ENCODE measurements at regions not wholly inside any gene's neighbourhood (a gene's known extent, or its start where the extent isn't known, plus 50 kb on each side); places are given as distances from the start of the nearest gene placed in this dataset.

DNA sequence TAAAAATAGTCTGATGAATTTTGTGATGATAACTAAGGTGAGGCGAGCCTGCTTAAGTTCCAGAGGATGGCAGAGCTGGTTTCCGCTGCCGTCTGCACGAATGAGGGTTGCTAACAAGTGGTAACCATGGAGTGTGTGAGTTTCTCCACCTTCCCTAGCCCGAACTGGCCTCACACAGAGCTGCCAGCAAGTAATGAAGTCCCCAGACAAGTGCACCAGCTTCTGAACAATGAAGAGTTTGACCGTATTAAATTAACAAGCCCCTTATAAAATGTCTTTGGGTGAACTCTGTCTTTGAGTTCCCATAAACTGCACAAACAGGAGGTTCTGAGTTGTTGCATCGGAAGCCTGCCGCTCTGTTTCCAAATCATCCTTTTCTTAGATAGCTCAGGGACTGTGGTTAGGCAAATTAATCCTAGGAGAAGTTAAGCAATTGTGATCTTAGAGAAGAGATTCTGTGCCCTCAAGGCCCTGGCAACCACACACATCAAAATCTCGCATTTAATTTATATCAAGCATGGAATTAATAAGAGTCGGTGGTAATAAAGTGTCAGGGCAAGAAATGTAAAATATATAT is 274.1 kb upstream of the DAAM1 start (continued):
- TF ChIP-seq ETV6 (CRISPR knock-in tag; IDR thresholded peaks at IDR 0.05) (no peak), FOXK1 (CRISPR knock-in tag; IDR thresholded peaks at IDR 0.05) (no peak)

DNA sequence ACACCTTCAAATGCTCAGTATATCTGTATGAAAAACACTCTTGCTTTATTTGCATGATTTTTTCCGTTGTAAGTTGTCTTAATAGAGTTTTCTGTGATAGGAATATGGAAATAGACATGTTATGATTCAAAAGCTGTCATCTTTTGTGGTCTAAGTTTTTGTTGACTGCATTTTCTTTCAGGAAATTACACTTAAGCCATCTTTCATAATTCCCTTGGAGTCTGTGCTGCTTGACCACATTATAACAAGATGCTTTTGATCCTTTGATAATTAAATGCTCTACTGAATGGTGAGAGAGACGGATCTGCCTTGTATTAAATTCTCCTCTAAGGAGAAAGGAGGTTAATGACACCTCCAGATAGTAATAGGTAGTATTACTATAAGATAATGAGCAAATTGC is 272.8 kb upstream of the DAAM1 start:
- H3K27ac Mint-ChIP-seq = no peak overlapping the region
- CTCF ChIA-PET = no interaction called here
- TF ChIP-seq NR3C1 (CRISPR knock-in tag; conservative IDR thresholded peaks at IDR 0.05; ENCODE audit: low read depth) (no peak), SMAD4 (CRISPR knock-in tag; IDR thresholded peaks at IDR 0.05) (no peak)
- peaks cover 4% of the 10 kb centered on the region for H3K4me1 Mint-ChIP-seq
- H3K36me3 Mint-ChIP-seq = no peaks in the 10 kb centered on the region
- no peaks in the 10 kb centered on the region for H3K9me3 Mint-ChIP-seq
- no peak overlapping the region for H3K4me3 Mint-ChIP-seq
- DNase-seq (ENCODE audit: low spot score) (no peak), ATAC-seq (no peak)
- POLR2A ChIA-PET = interaction anchor here (0.7 kb wide), 1 partner anchor 71 kb away, joined by 3 read pairs; no protein-coding TSS in a partner anchor
- H3K27me3 Mint-ChIP-seq (ENCODE audit: low read depth) = no peaks in the 10 kb centered on the region

DNA sequence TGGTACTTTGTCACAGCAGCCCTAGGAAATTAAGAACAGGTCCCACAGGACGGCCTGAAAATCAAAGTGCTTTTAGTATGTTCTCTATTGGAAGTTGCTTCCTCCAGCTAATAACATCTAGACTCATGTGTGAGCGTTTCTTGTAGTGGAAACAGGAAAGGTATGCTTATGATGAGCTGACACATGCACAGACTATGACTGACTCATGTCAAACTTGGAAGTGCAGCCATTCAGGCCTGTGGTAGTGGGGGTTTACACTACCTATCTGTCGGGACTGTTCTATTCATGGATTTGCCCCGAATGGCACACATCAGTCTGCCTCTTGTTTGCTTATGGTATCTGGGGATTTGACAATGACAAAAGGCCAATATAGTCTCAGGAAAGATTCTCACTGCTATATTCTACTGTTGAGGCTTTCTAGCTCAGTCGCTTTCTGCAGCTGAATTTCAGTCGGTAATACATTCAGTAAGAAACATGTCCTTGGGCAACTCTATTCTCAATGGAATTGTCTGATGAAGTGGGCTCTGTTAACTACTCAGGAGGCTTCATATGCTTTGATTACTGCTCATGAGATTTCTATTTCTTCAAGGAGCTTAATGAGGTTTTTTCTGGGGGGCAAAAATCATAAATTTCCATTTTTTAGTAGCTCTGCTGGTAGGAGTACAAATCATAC is 270.3 kb upstream of the DAAM1 start:
- CTCF ChIA-PET = no interaction called here
- no peak for DNase-seq (ENCODE audit: low spot score)
- Mint-ChIP-seq H3K36me3 (no peaks in the 10 kb centered on the region), H3K27me3 (ENCODE audit: low read depth) (no peaks in the 10 kb centered on the region), H3K27ac (no peak overlapping the region), H3K4me3 (no peak overlapping the region), H3K4me1 (peaks cover 13% of the 10 kb centered on the region), H3K9me3 (peaks cover 9% of the 10 kb centered on the region)
- POLR2A ChIA-PET = no interaction called here
- no peak for ATAC-seq
- TF ChIP-seq, protein P1, sequence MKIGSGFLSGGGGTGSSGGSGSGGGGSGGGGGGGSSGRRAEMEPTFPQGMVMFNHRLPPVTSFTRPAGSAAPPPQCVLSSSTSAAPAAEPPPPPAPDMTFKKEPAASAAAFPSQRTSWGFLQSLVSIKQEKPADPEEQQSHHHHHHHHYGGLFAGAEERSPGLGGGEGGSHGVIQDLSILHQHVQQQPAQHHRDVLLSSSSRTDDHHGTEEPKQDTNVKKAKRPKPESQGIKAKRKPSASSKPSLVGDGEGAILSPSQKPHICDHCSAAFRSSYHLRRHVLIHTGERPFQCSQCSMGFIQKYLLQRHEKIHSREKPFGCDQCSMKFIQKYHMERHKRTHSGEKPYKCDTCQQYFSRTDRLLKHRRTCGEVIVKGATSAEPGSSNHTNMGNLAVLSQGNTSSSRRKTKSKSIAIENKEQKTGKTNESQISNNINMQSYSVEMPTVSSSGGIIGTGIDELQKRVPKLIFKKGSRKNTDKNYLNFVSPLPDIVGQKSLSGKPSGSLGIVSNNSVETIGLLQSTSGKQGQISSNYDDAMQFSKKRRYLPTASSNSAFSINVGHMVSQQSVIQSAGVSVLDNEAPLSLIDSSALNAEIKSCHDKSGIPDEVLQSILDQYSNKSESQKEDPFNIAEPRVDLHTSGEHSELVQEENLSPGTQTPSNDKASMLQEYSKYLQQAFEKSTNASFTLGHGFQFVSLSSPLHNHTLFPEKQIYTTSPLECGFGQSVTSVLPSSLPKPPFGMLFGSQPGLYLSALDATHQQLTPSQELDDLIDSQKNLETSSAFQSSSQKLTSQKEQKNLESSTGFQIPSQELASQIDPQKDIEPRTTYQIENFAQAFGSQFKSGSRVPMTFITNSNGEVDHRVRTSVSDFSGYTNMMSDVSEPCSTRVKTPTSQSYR (CRISPR knock-in tag; IDR thresholded peaks at IDR 0.05) = no peak
- TF ChIP-seq NR2C2 (CRISPR knock-in tag; IDR thresholded peaks at IDR 0.05) = no peak
- TF ChIP-seq, protein P2, sequence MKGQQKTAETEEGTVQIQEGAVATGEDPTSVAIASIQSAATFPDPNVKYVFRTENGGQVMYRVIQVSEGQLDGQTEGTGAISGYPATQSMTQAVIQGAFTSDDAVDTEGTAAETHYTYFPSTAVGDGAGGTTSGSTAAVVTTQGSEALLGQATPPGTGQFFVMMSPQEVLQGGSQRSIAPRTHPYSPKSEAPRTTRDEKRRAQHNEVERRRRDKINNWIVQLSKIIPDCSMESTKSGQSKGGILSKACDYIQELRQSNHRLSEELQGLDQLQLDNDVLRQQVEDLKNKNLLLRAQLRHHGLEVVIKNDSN (CRISPR knock-in tag; IDR thresholded peaks at IDR 0.05) = no peak
- no peak for TF ChIP-seq ZNF671 (CRISPR knock-in tag; IDR thresholded peaks at IDR 0.05)

DNA sequence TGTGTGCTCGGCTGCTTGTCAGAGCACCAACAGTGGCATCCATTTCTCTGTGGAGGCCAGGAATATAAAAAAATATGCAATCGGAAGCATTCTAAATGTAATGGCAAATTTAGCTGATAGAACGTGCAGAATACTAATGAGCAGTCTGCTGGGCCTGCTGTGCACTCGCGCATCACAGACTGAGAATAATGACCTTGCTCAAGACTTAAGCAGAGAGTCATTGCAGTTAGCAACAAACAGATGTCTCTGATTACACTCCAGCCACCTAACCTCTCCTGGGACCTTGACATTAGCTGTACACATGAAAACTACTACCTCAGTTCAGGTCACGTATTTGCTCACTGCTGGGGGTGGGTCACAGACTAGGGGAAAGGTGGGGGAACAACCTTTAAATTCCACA is 269.2 kb upstream of the DAAM1 start:
- Mint-ChIP-seq H3K36me3 (no peaks in the 10 kb centered on the region), H3K4me1 (peaks cover 13% of the 10 kb centered on the region), H3K27ac (no peak overlapping the region), H3K27me3 (ENCODE audit: low read depth) (no peaks in the 10 kb centered on the region), H3K9me3 (peaks cover 9% of the 10 kb centered on the region), H3K4me3 (no peak overlapping the region)
- POLR2A ChIA-PET = no interaction called here
- DNase-seq (ENCODE audit: low spot score) (no peak), ATAC-seq (no peak)
- CTCF ChIA-PET = no interaction called here
- TF ChIP-seq, protein P3, sequence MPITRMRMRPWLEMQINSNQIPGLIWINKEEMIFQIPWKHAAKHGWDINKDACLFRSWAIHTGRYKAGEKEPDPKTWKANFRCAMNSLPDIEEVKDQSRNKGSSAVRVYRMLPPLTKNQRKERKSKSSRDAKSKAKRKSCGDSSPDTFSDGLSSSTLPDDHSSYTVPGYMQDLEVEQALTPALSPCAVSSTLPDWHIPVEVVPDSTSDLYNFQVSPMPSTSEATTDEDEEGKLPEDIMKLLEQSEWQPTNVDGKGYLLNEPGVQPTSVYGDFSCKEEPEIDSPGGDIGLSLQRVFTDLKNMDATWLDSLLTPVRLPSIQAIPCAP (CRISPR knock-in tag; IDR thresholded peaks at IDR 0.05) = no peak
- TF ChIP-seq, protein P4, sequence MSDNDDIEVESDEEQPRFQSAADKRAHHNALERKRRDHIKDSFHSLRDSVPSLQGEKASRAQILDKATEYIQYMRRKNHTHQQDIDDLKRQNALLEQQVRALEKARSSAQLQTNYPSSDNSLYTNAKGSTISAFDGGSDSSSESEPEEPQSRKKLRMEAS (CRISPR knock-in tag; IDR thresholded peaks at IDR 0.05) = no peak
- TF ChIP-seq, protein P5, sequence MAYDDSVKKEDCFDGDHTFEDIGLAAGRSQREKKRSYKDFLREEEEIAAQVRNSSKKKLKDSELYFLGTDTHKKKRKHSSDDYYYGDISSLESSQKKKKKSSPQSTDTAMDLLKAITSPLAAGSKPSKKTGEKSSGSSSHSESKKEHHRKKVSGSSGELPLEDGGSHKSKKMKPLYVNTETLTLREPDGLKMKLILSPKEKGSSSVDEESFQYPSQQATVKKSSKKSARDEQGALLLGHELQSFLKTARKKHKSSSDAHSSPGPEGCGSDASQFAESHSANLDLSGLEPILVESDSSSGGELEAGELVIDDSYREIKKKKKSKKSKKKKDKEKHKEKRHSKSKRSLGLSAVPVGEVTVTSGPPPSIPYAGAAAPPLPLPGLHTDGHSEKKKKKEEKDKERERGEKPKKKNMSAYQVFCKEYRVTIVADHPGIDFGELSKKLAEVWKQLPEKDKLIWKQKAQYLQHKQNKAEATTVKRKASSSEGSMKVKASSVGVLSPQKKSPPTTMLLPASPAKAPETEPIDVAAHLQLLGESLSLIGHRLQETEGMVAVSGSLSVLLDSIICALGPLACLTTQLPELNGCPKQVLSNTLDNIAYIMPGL (CRISPR knock-in tag; IDR thresholded peaks at IDR 0.05) = no peak
- TF ChIP-seq ESRRA (CRISPR knock-in tag; IDR thresholded peaks at IDR 0.05; ENCODE audit: borderline replicate concordance) = no peak
- TF ChIP-seq NFATC4 (CRISPR knock-in tag; IDR thresholded peaks at IDR 0.05) = no peak
- no peak for TF ChIP-seq ELF4 (CRISPR knock-in tag; IDR thresholded peaks at IDR 0.05; ENCODE audit: low read depth)
- no peak for TF ChIP-seq ZNF317 (CRISPR knock-in tag; IDR thresholded peaks at IDR 0.05; ENCODE audit: borderline replicate concordance, low read depth)
- TF ChIP-seq, protein P6, sequence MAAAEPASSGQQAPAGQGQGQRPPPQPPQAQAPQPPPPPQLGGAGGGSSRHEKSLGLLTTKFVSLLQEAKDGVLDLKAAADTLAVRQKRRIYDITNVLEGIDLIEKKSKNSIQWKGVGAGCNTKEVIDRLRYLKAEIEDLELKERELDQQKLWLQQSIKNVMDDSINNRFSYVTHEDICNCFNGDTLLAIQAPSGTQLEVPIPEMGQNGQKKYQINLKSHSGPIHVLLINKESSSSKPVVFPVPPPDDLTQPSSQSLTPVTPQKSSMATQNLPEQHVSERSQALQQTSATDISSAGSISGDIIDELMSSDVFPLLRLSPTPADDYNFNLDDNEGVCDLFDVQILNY (CRISPR knock-in tag; IDR thresholded peaks at IDR 0.05) = no peak
- no peak for TF ChIP-seq TEAD4 (CRISPR knock-in tag; IDR thresholded peaks at IDR 0.05)
- TF ChIP-seq RORB (CRISPR knock-in tag; IDR thresholded peaks at IDR 0.05) = no peak
- TF ChIP-seq, protein P7, sequence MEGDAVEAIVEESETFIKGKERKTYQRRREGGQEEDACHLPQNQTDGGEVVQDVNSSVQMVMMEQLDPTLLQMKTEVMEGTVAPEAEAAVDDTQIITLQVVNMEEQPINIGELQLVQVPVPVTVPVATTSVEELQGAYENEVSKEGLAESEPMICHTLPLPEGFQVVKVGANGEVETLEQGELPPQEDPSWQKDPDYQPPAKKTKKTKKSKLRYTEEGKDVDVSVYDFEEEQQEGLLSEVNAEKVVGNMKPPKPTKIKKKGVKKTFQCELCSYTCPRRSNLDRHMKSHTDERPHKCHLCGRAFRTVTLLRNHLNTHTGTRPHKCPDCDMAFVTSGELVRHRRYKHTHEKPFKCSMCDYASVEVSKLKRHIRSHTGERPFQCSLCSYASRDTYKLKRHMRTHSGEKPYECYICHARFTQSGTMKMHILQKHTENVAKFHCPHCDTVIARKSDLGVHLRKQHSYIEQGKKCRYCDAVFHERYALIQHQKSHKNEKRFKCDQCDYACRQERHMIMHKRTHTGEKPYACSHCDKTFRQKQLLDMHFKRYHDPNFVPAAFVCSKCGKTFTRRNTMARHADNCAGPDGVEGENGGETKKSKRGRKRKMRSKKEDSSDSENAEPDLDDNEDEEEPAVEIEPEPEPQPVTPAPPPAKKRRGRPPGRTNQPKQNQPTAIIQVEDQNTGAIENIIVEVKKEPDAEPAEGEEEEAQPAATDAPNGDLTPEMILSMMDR (IDR thresholded peaks at IDR 0.05) = no peak
- TF ChIP-seq, protein P8, sequence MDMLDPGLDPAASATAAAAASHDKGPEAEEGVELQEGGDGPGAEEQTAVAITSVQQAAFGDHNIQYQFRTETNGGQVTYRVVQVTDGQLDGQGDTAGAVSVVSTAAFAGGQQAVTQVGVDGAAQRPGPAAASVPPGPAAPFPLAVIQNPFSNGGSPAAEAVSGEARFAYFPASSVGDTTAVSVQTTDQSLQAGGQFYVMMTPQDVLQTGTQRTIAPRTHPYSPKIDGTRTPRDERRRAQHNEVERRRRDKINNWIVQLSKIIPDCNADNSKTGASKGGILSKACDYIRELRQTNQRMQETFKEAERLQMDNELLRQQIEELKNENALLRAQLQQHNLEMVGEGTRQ (CRISPR knock-in tag; IDR thresholded peaks at IDR 0.05) = no peak
- no peak for TF ChIP-seq IRF2 (CRISPR knock-in tag; IDR thresholded peaks at IDR 0.05; ENCODE audit: borderline replicate concordance, low read depth)
